K562 (cell line): ENCODE measurements at regions not wholly inside any gene's neighbourhood (a gene's known extent, or its start where the extent isn't known, plus 50 kb on each side); places are given as distances from the start of the nearest gene placed in this dataset.

ENCODE experiments used
- ATAC-seq: fragments of 200-7000 bp; cut with Tn5 transposase; 3 replicates; pipeline ENCODE4 v1.9.1; 2020; ENCODE audit warnings: moderate library complexity
- BruUV-seq: library from RNA; stranded (reverse); fragments of 400-500 nt; replicated peaks from 2 replicates; lab custom pipeline; 2021; lab: Mats Ljungman, UMichigan
- CTCF ChIA-PET: fragments of 300-600 bp; formaldehyde crosslinking; extraction: SDS; loops from one replicate; lab custom pipeline; 2021; ENCODE audit warnings: low intra/inter-chr PET ratio; lab: Yijun Ruan, JAX
- POLR2A ChIA-PET: fragments of 300-600, 350-650 bp; sonication (Branson Sonifier 250); formaldehyde crosslinking; extraction: SDS; loops from one replicate; lab custom pipeline; 2021; ENCODE audit warnings: antibody characterized with exemption, inconsistent platforms; lab: Yijun Ruan, JAX
- DNase-seq, 4 experiments: peaks; one replicate each; pipeline versions ENCODE4 v3.0.0 to v3.0.0-alpha.2; 2011 to 2018; ENCODE audit warnings: low spot score in 3 of 4, mixed read lengths in 3 of 4; ENCODE audit errors: extremely low read depth in 1 of 4
- FAIRE-seq: peaks from 2 replicates; lab custom pipeline; 2011; peaks lifted over from hg19 to GRCh38; lab: Jason Lieb, UNC
- H2AFZ ChIP-seq: 2 replicates; pipeline ENCODE4 v1.6.0; 2011; ENCODE audit warnings: low read depth, low read length, control low read depth, inconsistent platforms
- H3K27ac ChIP-seq: fragments of 200-600 bp; 3 replicates; pipeline ENCODE4 v1.8.0; 2011; ENCODE audit warnings: low read depth, mild to moderate bottlenecking, control low read depth, inconsistent platforms, low read length, moderate library complexity, mixed read lengths; ENCODE audit errors: extremely low read depth
- H3K27me3 ChIP-seq, 2 experiments: fragments of 300-600 bp in 1 of 2; 2 replicates in 1 of 2; 3 replicates in 1 of 2; pipeline versions ENCODE4 v1.6.0 to v1.8.0; 2011; ENCODE audit warnings: inconsistent platforms in 2 of 2, low read length in 2 of 2, mild to moderate bottlenecking in 1 of 2, mixed read lengths in 1 of 2, moderate library complexity in 1 of 2; ENCODE audit not compliant: control insufficient read depth in 2 of 2, insufficient read depth in 2 of 2
- H3K36me3 ChIP-seq: fragments of 300-600 bp; 3 replicates; pipeline ENCODE4 v1.8.0; 2011; ENCODE audit warnings: mild to moderate bottlenecking, low read length, inconsistent platforms; ENCODE audit not compliant: control insufficient read depth, insufficient read depth
- H3K4me1 ChIP-seq, 2 experiments: fragments of 200-600 bp in 1 of 2; replicated peaks in 1 of 2; 2 replicates in 1 of 2; 3 replicates in 1 of 2; pipeline versions ENCODE4 v1.5.1 to v1.8.0; 2011; ENCODE audit warnings: inconsistent platforms in 2 of 2, low read length in 2 of 2, mild to moderate bottlenecking in 1 of 2, mixed read lengths in 1 of 2, moderate library complexity in 1 of 2; ENCODE audit not compliant: control insufficient read depth in 2 of 2, insufficient read depth in 2 of 2
- H3K4me2 ChIP-seq: 2 replicates; pipeline ENCODE4 v1.6.1; 2011; ENCODE audit warnings: low read length, control low read depth, inconsistent platforms, mixed read lengths; ENCODE audit not compliant: insufficient read depth
- H3K4me3 ChIP-seq: fragments of 200-600 bp; sonication (generic), shearing (Covaris generic); 2 replicates; pipeline ENCODE4 v1.5.1; 2016; ENCODE audit warnings: control low read depth, inconsistent platforms
- H3K79me2 ChIP-seq: fragments of 200-600 bp; 3 replicates; pipeline ENCODE4 v1.8.0; 2011; ENCODE audit warnings: low read length, inconsistent platforms; ENCODE audit not compliant: control insufficient read depth, insufficient read depth
- H3K9ac ChIP-seq, 2 experiments: 2 replicates each; pipeline versions ENCODE4 v1.6.0 to v1.6.1; 2011; ENCODE audit warnings: low read depth in 2 of 2, low read length in 2 of 2, control low read depth in 1 of 2, inconsistent platforms in 1 of 2, mild to moderate bottlenecking in 1 of 2, mixed read lengths in 1 of 2; ENCODE audit not compliant: insufficient read depth in 1 of 2
- H3K9me1 ChIP-seq: one replicate; pipeline ENCODE4 v1.6.0; 2011; ENCODE audit warnings: inconsistent platforms, mild to moderate bottlenecking, low read length, moderate library complexity; ENCODE audit not compliant: control insufficient read depth, insufficient read depth
- H3K9me3 ChIP-seq: replicated peaks from 2 replicates; pipeline ENCODE4 v1.5.1; 2011; ENCODE audit warnings: low read depth, low read length, inconsistent platforms; ENCODE audit not compliant: control insufficient read depth, insufficient read depth
- H4K20me1 ChIP-seq: replicated peaks from 2 replicates; pipeline ENCODE4 v1.6.1; 2011; ENCODE audit warnings: low read length, inconsistent platforms, mixed read lengths; ENCODE audit not compliant: control insufficient read depth, insufficient read depth
- C11orf30 ChIP-seq: fragments of 450-650 bp; IDR thresholded peaks from 2 replicates; pipeline ENCODE4 v1.6.1; 2016; ENCODE audit warnings: low read depth, mild to moderate bottlenecking
- CEBPB ChIP-seq: fragments of 450-650 bp; IDR thresholded peaks from 2 replicates; pipeline ENCODE4 v1.6.1; 2016; ENCODE audit warnings: missing genetic modification characterization, missing compliant biosample characterization
- CEBPG ChIP-seq, 3 experiments: fragments of 200-800 bp in 1 of 3; sonication (Bioruptor generic) in 1 of 3; sonication (generic) in 1 of 3; formaldehyde crosslinking in 1 of 3; IDR thresholded peaks in 2 of 3; conservative IDR thresholded peaks in 1 of 3; 2 replicates each; pipeline versions ENCODE4 v1.6.1 to v1.8.0; 2016 to 2022; ENCODE audit warnings: missing compliant biosample characterization in 2 of 3, missing genetic modification characterization in 2 of 3, mild to moderate bottlenecking in 1 of 3, missing genetic modification reagents in 1 of 3
- E2F3 ChIP-seq: fragments of 250-450 bp; sonication (Bioruptor Pico); IDR thresholded peaks from 2 replicates; pipeline ENCODE4 v1.4.0; 2020; ENCODE audit warnings: mild to moderate bottlenecking
- FIP1L1 ChIP-seq: fragments of 200-400 bp; formaldehyde crosslinking; IDR thresholded peaks from 2 replicates; pipeline ENCODE4 v1.6.1; 2018; ENCODE audit warnings: mild to moderate bottlenecking, low read depth, low read length; ENCODE audit not compliant: poor library complexity, severe bottlenecking
- HMG20A ChIP-seq: fragments of 450-650 bp; formaldehyde crosslinking; conservative IDR thresholded peaks from 2 replicates; pipeline ENCODE4 v1.4.0; 2020; ENCODE audit warnings: mild to moderate bottlenecking, mixed read lengths
- KDM5B ChIP-seq: fragments of 200-600 bp; sonication (generic); IDR thresholded peaks from 2 replicates; pipeline ENCODE4 v1.6.1; 2012; ENCODE audit warnings: low read depth, mild to moderate bottlenecking, moderate library complexity, low read length, control low read depth, inconsistent platforms; ENCODE audit not compliant: insufficient replicate concordance
- SMARCA4 ChIP-seq: fragments of 450-650 bp; IDR thresholded peaks from 2 replicates; pipeline ENCODE4 v1.6.1; 2016
- SRSF3 ChIP-seq: fragments of 200-400 bp; formaldehyde crosslinking; IDR thresholded peaks from 2 replicates; pipeline ENCODE4 v1.6.1; 2016; ENCODE audit warnings: mild to moderate bottlenecking, low read length, moderate library complexity; ENCODE audit not compliant: insufficient read depth
- ZBTB11 ChIP-seq, 3 experiments: fragments of 200-800 bp in 1 of 3; fragments of 250-450 bp in 1 of 3; fragments of 450-650 bp in 1 of 3; sonication (Bioruptor Pico) in 1 of 3; sonication (Bioruptor generic) in 1 of 3; formaldehyde crosslinking in 1 of 3; IDR thresholded peaks; 2 replicates each; pipeline versions ENCODE4 v1.6.1 to v1.8.0; 2016 to 2022; ENCODE audit warnings: mild to moderate bottlenecking in 2 of 3, missing genetic modification characterization in 2 of 3, missing compliant biosample characterization in 1 of 3, moderate library complexity in 1 of 3
- ZBTB43 ChIP-seq: sonication (generic); formaldehyde crosslinking; IDR thresholded peaks from 2 replicates; pipeline ENCODE4 v1.8.0; 2023; ENCODE audit warnings: mild to moderate bottlenecking, missing genetic modification reagents
- ZFP91 ChIP-seq: sonication (generic); formaldehyde crosslinking; IDR thresholded peaks from 2 replicates; pipeline ENCODE4 v1.8.0; 2022; ENCODE audit warnings: mild to moderate bottlenecking, missing genetic modification reagents
- ZNF444 ChIP-seq: fragments of 250-450 bp; sonication (Bioruptor Pico); IDR thresholded peaks from 2 replicates; pipeline ENCODE4 v1.4.0; 2020; ENCODE audit warnings: mild to moderate bottlenecking, moderate library complexity
- ZNF785 ChIP-seq: fragments of 250-450 bp; sonication (Bioruptor Pico); IDR thresholded peaks from 2 replicates; pipeline ENCODE4 v1.4.0; 2020; ENCODE audit warnings: mild to moderate bottlenecking
- WGBS: fragments of 100-300 bp; shearing (Covaris generic); methylation state at CpG from one replicate; pipeline ENCODE4 v1.1.6; 2016; ENCODE audit warnings: low coverage, mixed read lengths; ENCODE audit not compliant: insufficient coverage; ENCODE audit errors: missing lambda C conversion rate; 5-methylcytosine and 5-hydroxymethylcytosine counted together
- in situ Hi-C: fragments of 300-500 bp; cut with MboI; formaldehyde crosslinking; loops from 4 replicates; pipeline ENCODE4 v1.15.0; 2018; ENCODE audit warnings: inconsistent platforms, mixed read lengths
- intact Hi-C: fragments of 100-400 bp; cut with micrococcal nuclease; formaldehyde crosslinking; loops from 2 replicates; pipeline ENCODE4 v1.14.2; 2022

- TF ChIP-seq ZBTB11 (CRISPR knock-in tag; IDR thresholded peaks at IDR 0.05) (no peak), E2F3 (CRISPR knock-in tag) (no peak), C11orf30 (no peak)
- TF ChIP-seq, all 486 proteins: peak for 0
Observed at GRCh38 chr11:25293166-25293565, 796.3 kb downstream of the LUZP2 start (continued).

GRCh38 chr11:25298450-25298849 is 801.6 kb downstream of the LUZP2 start:
- no peaks in the 10 kb centered on the region for H3K79me2 ChIP-seq
- no peaks in the 10 kb centered on the region for H3K27me3 ChIP-seq
- H3K4me2 ChIP-seq: no peak overlapping the region
- intact Hi-C loops (no loop called here), in situ Hi-C loops (no loop called here)
- H4K20me1 ChIP-seq: no peaks in the 10 kb centered on the region
- no peaks in the 10 kb centered on the region for H3K4me1 ChIP-seq
- H3K36me3 ChIP-seq: no peaks in the 10 kb centered on the region
- FAIRE-seq (no peak), DNase-seq (no peak), ATAC-seq (no peak)
- H3K9me1 ChIP-seq: no peaks in the 10 kb centered on the region
- H3K9ac ChIP-seq: no peak overlapping the region
- 3% methylated on average over 2 of the region's 2 CpGs for WGBS
- POLR2A ChIA-PET: no interaction called here
- H3K27ac ChIP-seq: no peak overlapping the region
- no TSS peak for BruUV-seq
- no peak overlapping the region for H2AFZ ChIP-seq
- CTCF ChIA-PET: no interaction called here
- TF ChIP-seq HMG20A: no peak
- TF ChIP-seq SRSF3: no peak
- TF ChIP-seq KDM5B: no peak
- no peak for TF ChIP-seq ZNF444 (CRISPR knock-in tag)
- no peak for TF ChIP-seq ZBTB43 (CRISPR knock-in tag)
- TF ChIP-seq FIP1L1: no peak
- TF ChIP-seq ZNF785 (CRISPR knock-in tag): no peak
- TF ChIP-seq SMARCA4: no peak
- TF ChIP-seq CEBPB (tag): 0 out of 2 replicates have a peak, but pooled peaks have one; percentile 18
- TF ChIP-seq CEBPG (CRISPR knock-in tag; IDR thresholded peaks at IDR 0.05): no peak
- TF ChIP-seq CEBPG (tag; conservative IDR thresholded peaks at IDR 0.05 in 1 of 2, IDR thresholded peaks at IDR 0.05 in 1 of 2): peak in 1 of 2 experiments; percentile 61; a peak in 2 of 4 replicates
- TF ChIP-seq ZFP91 (CRISPR knock-in tag): no peak
- 0 out of 2 replicates have a peak, but pooled peaks cover 2% of the 10 kb centered on the region for H3K9me3 ChIP-seq
- H3K4me3 ChIP-seq: no peak overlapping the region
